H9 (cell line): ENCODE measurements at regions not wholly inside any gene's neighbourhood (a gene's known extent, or its start where the extent isn't known, plus 50 kb on each side); places are given as distances from the start of the nearest gene placed in this dataset.

Source experiments
- DNase-seq: peaks from one replicate; pipeline ENCODE4 v3.0.0-alpha.2; 2017
- H2AFZ ChIP-seq: one replicate; pipeline ENCODE4 v1.6.1; 2013; ENCODE audit warnings: mild to moderate bottlenecking, low read length, control low read depth, moderate library complexity
- H2AK5ac ChIP-seq: 2 replicates; pipeline ENCODE4 v1.6.1; 2013; ENCODE audit warnings: low read length, control low read depth, mixed read lengths; ENCODE audit not compliant: insufficient read length
- H2BK120ac ChIP-seq: one replicate; pipeline ENCODE4 v1.6.1; 2013; ENCODE audit warnings: low read depth, mild to moderate bottlenecking, low read length, control low read depth, inconsistent platforms; ENCODE audit not compliant: poor library complexity, severe bottlenecking
- H2BK12ac ChIP-seq: 2 replicates; pipeline ENCODE4 v1.6.1; 2013; ENCODE audit warnings: low read length, control low read depth, mixed read lengths, low read depth; ENCODE audit not compliant: insufficient read length
- H2BK15ac ChIP-seq: 2 replicates; pipeline ENCODE4 v1.6.1; 2013; ENCODE audit warnings: low read depth, low read length, control low read depth
- H2BK20ac ChIP-seq: one replicate; pipeline ENCODE4 v1.6.1; 2013; ENCODE audit warnings: low read depth, mild to moderate bottlenecking, low read length, control low read depth, inconsistent platforms; ENCODE audit not compliant: poor library complexity, severe bottlenecking
- H2BK5ac ChIP-seq: 2 replicates; pipeline ENCODE4 v1.6.1; 2013; ENCODE audit warnings: low read length, control low read depth, mixed read lengths; ENCODE audit not compliant: insufficient read length
- H3K14ac ChIP-seq: 2 replicates; pipeline ENCODE4 v1.6.1; 2013; ENCODE audit warnings: low read length, control low read depth; ENCODE audit not compliant: insufficient read depth
- H3K18ac ChIP-seq: 2 replicates; pipeline ENCODE4 v1.6.1; 2013; ENCODE audit warnings: low read depth, mild to moderate bottlenecking, mixed read lengths, low read length, control low read depth; ENCODE audit not compliant: insufficient read length
- H3K23ac ChIP-seq: 2 replicates; pipeline ENCODE4 v1.6.1; 2013; ENCODE audit warnings: low read length, control low read depth, mixed read lengths, low read depth; ENCODE audit not compliant: insufficient read length
- H3K23me2 ChIP-seq: 2 replicates; pipeline ENCODE4 v1.6.1; 2013; ENCODE audit warnings: low read depth, mild to moderate bottlenecking, mixed read lengths, low read length, control low read depth; ENCODE audit not compliant: insufficient read length, poor library complexity, severe bottlenecking
- H3K27ac ChIP-seq: 2 replicates; pipeline ENCODE4 v1.5.1; 2013; ENCODE audit warnings: low read length, control low read depth, mixed read lengths, low read depth; ENCODE audit not compliant: insufficient read length
- H3K27me3 ChIP-seq: 2 replicates; pipeline ENCODE4 v1.6.1; 2013; ENCODE audit warnings: low read length, control low read depth, inconsistent platforms; ENCODE audit not compliant: insufficient read depth
- H3K4ac ChIP-seq: 2 replicates; pipeline ENCODE4 v1.6.1; 2013; ENCODE audit warnings: low read depth, mild to moderate bottlenecking, control low read depth, inconsistent platforms, low read length, moderate library complexity
- H3K4me1 ChIP-seq: 2 replicates; pipeline ENCODE4 v1.6.1; 2013; ENCODE audit warnings: low read length, control low read depth, inconsistent platforms; ENCODE audit not compliant: insufficient read depth
- H3K4me2 ChIP-seq: 2 replicates; pipeline ENCODE4 v1.6.1; 2013; ENCODE audit warnings: low read length, control low read depth, mixed read lengths; ENCODE audit not compliant: insufficient read length, insufficient read depth
- H3K56ac ChIP-seq: 2 replicates; pipeline ENCODE4 v1.6.1; 2013; ENCODE audit warnings: low read depth, mild to moderate bottlenecking, mixed read lengths, low read length, control low read depth; ENCODE audit not compliant: insufficient read length
- H3K79me1 ChIP-seq: 2 replicates; pipeline ENCODE4 v1.6.1; 2013; ENCODE audit warnings: low read depth, mild to moderate bottlenecking, moderate library complexity, low read length, control low read depth, inconsistent platforms; ENCODE audit not compliant: insufficient read depth, poor library complexity, severe bottlenecking
- H3K79me2 ChIP-seq: 2 replicates; pipeline ENCODE4 v1.6.1; 2013; ENCODE audit warnings: low read length, control low read depth, inconsistent platforms; ENCODE audit not compliant: insufficient read depth
- H3K9ac ChIP-seq: 2 replicates; pipeline ENCODE4 v1.6.1; 2013; ENCODE audit warnings: low read length, control low read depth, mixed read lengths; ENCODE audit not compliant: insufficient read length; ENCODE audit errors: extremely low read depth
- H3K9me3 ChIP-seq: one replicate; pipeline ENCODE4 v1.6.1; 2013; ENCODE audit warnings: low read depth, low read length, inconsistent platforms; ENCODE audit not compliant: control insufficient read depth
- H3T11ph ChIP-seq: one replicate; pipeline ENCODE4 v1.6.1; 2013; ENCODE audit warnings: mild to moderate bottlenecking, low read length, control low read depth, inconsistent platforms
- H4K20me1 ChIP-seq: one replicate; pipeline ENCODE4 v1.6.1; 2013; ENCODE audit not compliant: control insufficient read depth, insufficient read length, insufficient read depth
- H4K5ac ChIP-seq: 2 replicates; pipeline ENCODE4 v1.6.1; 2013; ENCODE audit warnings: low read depth, mild to moderate bottlenecking, mixed read lengths, low read length, control low read depth; ENCODE audit not compliant: insufficient read length
- H4K8ac ChIP-seq: replicated peaks from 2 replicates; pipeline ENCODE4 v1.6.1; 2013; ENCODE audit warnings: low read length, control low read depth, mixed read lengths, low read depth; ENCODE audit not compliant: insufficient read length
- H4K91ac ChIP-seq: 2 replicates; pipeline ENCODE4 v1.6.1; 2013; ENCODE audit warnings: low read depth, mild to moderate bottlenecking, moderate library complexity, mixed read lengths, low read length, control low read depth; ENCODE audit not compliant: insufficient read length
- H3K27ac Mint-ChIP-seq, 3 experiments: 2 replicates in 2 of 3; 3 replicates in 1 of 3; pipeline ENCODE4 v1.8.0; 2020 to 2021; ENCODE audit warnings: mixed read lengths in 3 of 3, mild to moderate bottlenecking in 1 of 3, moderate library complexity in 1 of 3
- H3K27me3 Mint-ChIP-seq: 2 replicates; pipeline ENCODE4 v1.8.0; 2021; ENCODE audit warnings: low read depth, mild to moderate bottlenecking, moderate library complexity, mixed read lengths
- H3K36me3 Mint-ChIP-seq, 3 experiments: 2 replicates in 2 of 3; 3 replicates in 1 of 3; pipeline ENCODE4 v1.8.0; 2020 to 2021; ENCODE audit warnings: low read depth in 3 of 3, mixed read lengths in 3 of 3; ENCODE audit not compliant: insufficient read depth in 1 of 3
- H3K4me1 Mint-ChIP-seq, 2 experiments: 2 replicates each; pipeline ENCODE4 v1.8.0; 2020; ENCODE audit warnings: mixed read lengths in 2 of 2
- H3K4me3 Mint-ChIP-seq, 2 experiments: 2 replicates in 1 of 2; 3 replicates in 1 of 2; pipeline ENCODE4 v1.8.0; 2020 to 2021; ENCODE audit warnings: mild to moderate bottlenecking in 2 of 2, mixed read lengths in 2 of 2, moderate library complexity in 1 of 2
- H3K9me3 Mint-ChIP-seq, 2 experiments: 2 replicates in 1 of 2; 3 replicates in 1 of 2; pipeline ENCODE4 v1.8.0; 2020; ENCODE audit warnings: mild to moderate bottlenecking in 2 of 2, mixed read lengths in 2 of 2, moderate library complexity in 1 of 2
- WGBS: extraction: QIAGEN DNeasy Blood & Tissue Kit; methylation state at CpG from one replicate; pipeline ENCODE4 v1.1.7; 2013; ENCODE audit warnings: missing lambda C conversion rate, low lambda C conversion rate, mixed read lengths; ENCODE audit not compliant: insufficient read length; ENCODE audit errors: extremely low coverage; 5-methylcytosine and 5-hydroxymethylcytosine counted together
- TF ChIP-seq, protein P1 (sequence below): fragments of 200-600 bp; sonication (generic); conservative IDR thresholded peaks from 3 replicates; pipeline ENCODE4 v1.8.0; 2021; ENCODE audit warnings: antibody characterized with exemption, mild to moderate bottlenecking

GRCh38 chr9:73371801-73372200 is 220.1 kb downstream of the ANXA1 start:
- Histone ChIP-seq H4K8ac (no peak overlapping the region), H3K18ac (no peak overlapping the region), H2BK120ac (no peak overlapping the region), H3K4me2 (no peak overlapping the region), H2AFZ (no peak overlapping the region), H3K9me3 (no peaks in the 10 kb centered on the region), H3K23ac (no peak overlapping the region), H3K4me1 (no peaks in the 10 kb centered on the region), H2BK5ac (no peak overlapping the region), H2AK5ac (no peak overlapping the region), H2BK12ac (no peak overlapping the region), H3K9ac (no peak overlapping the region), H3K27me3 (no peaks in the 10 kb centered on the region), H4K91ac (no peak overlapping the region), H2BK20ac (no peak overlapping the region), H3K27ac (no peak overlapping the region), H4K20me1 (no peaks in the 10 kb centered on the region), H3K79me2 (no peaks in the 10 kb centered on the region), H2BK15ac (no peak overlapping the region), H3T11ph (no peak overlapping the region), H3K56ac (no peak overlapping the region), H3K23me2 (no peaks in the 10 kb centered on the region), H3K79me1 (no peaks in the 10 kb centered on the region), H3K14ac (no peak overlapping the region), H4K5ac (no peak overlapping the region), H3K4ac (no peak overlapping the region)
- no peaks in the 10 kb centered on the region for H3K4me1 Mint-ChIP-seq
- H3K4me3 Mint-ChIP-seq = no peak overlapping the region
- no peak for DNase-seq
- no peak overlapping the region for H3K27ac Mint-ChIP-seq
- H3K36me3 Mint-ChIP-seq = no peaks in the 10 kb centered on the region
- H3K27me3 Mint-ChIP-seq = no peaks in the 10 kb centered on the region
- TF ChIP-seq, protein P1, sequence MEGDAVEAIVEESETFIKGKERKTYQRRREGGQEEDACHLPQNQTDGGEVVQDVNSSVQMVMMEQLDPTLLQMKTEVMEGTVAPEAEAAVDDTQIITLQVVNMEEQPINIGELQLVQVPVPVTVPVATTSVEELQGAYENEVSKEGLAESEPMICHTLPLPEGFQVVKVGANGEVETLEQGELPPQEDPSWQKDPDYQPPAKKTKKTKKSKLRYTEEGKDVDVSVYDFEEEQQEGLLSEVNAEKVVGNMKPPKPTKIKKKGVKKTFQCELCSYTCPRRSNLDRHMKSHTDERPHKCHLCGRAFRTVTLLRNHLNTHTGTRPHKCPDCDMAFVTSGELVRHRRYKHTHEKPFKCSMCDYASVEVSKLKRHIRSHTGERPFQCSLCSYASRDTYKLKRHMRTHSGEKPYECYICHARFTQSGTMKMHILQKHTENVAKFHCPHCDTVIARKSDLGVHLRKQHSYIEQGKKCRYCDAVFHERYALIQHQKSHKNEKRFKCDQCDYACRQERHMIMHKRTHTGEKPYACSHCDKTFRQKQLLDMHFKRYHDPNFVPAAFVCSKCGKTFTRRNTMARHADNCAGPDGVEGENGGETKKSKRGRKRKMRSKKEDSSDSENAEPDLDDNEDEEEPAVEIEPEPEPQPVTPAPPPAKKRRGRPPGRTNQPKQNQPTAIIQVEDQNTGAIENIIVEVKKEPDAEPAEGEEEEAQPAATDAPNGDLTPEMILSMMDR = no peak
- WGBS = no CpG with 5 or more reads among the region's 2 CpGs
- no peaks in the 10 kb centered on the region for H3K9me3 Mint-ChIP-seq
